ENCODE measurements at regions not wholly inside any gene's neighbourhood (a gene's known extent, or its start where the extent isn't known, plus 50 kb on each side); places are given as distances from the start of the nearest gene placed in this dataset.

GRCh38 chr1:43065616-43066399 lies 106.3 kb downstream of the EBNA1BP2 start:
- intact Hi-C loops (cut with micrococcal nuclease) (no loop called here), in situ Hi-C loops (cut with MboI; ENCODE audit: low sequenced_read_pairs) (loop anchor here (5.0 kb wide), 1 partner anchor 144 kb away; no protein-coding TSS in a partner anchor), dilution Hi-C loops (cut with HindIII; ENCODE audit: low sequenced_read_pairs, unreplicated experiment) (no loop called here)
- no peaks in the 10 kb centered on the region for H4K20me1 ChIP-seq (ENCODE audit: insufficient read depth, low read length)
- H2AK9ac ChIP-seq (replicated peaks; ENCODE audit: low read depth, low read length, poor library complexity), result no peak overlapping the region
- no peak overlapping the region for H2AFZ ChIP-seq (replicated peaks; ENCODE audit: low read length, poor library complexity)
- H3K18ac ChIP-seq (ENCODE audit: low read depth, low read length), result no peak overlapping the region
- H3K4me1 ChIP-seq (ENCODE audit: control insufficient read depth, insufficient read depth, low read length), result peaks cover 13% of the 10 kb centered on the region
- no peak overlapping the region for H3K14ac ChIP-seq (replicated peaks; ENCODE audit: low read depth, low read length)
- H3K79me1 ChIP-seq (ENCODE audit: low read depth in 1 of 2, low read length in 2 of 2), result no peaks in the 10 kb centered on the region
- no peak overlapping the region for H4K8ac ChIP-seq (ENCODE audit: low read depth in 2 of 2, low read length in 2 of 2)
- 96% methylated on average over 4 of the region's 13 CpGs; no CpG with 5 or more reads in 1 of the 2 experiments for WGBS, 2 experiments (ENCODE audit: extremely low coverage in 2 of 2, insufficient read length in 1 of 2)
- no peak overlapping the region; the same call in 2 of the 3 replicates for H2BK15ac ChIP-seq (ENCODE audit: low read depth, low read length)
- no peak overlapping the region for H3K4me3 ChIP-seq (ENCODE audit: insufficient read depth, low read depth, low read length)
- H3K9me1 ChIP-seq (ENCODE audit: insufficient read depth, low read length), result peaks cover 8% of the 10 kb centered on the region
- 0 out of 2 replicates have a peak, but pooled peaks cover 1% of the 10 kb centered on the region for H3K27me3 ChIP-seq (ENCODE audit: control insufficient read depth, insufficient read depth, low read length)
- no peak overlapping the region for H2BK120ac ChIP-seq (ENCODE audit: low read depth, low read length)
- no peaks in the 10 kb centered on the region for H3K9me3 ChIP-seq (ENCODE audit: control insufficient read depth, insufficient read depth, low read length)
- no peak overlapping the region for H2AK5ac ChIP-seq (ENCODE audit: low read depth, low read length)
- no TSS peak for BruUV-seq (replicated peaks)
- no peak overlapping the region for H3K9ac ChIP-seq (ENCODE audit: low read depth, low read length)
- no peaks in the 10 kb centered on the region for H3K36me3 ChIP-seq (ENCODE audit: control insufficient read depth, insufficient read depth, low read length)
- no peak overlapping the region for H3K4me2 ChIP-seq (ENCODE audit: low read depth, low read length)
- ChIA-PET CTCF (no interaction called here), POLR2A (ENCODE audit: unreplicated experiment) (no interaction called here)
- H3K23ac ChIP-seq (ENCODE audit: low read depth, low read length), result no peak overlapping the region; the same call in 1 of the 2 replicates
- ATAC-seq (ENCODE audit: low read depth) (no peak), DNase-seq (no peak)
- no peak overlapping the region for H4K91ac ChIP-seq (ENCODE audit: insufficient read depth, low read depth, low read length)
- no peak overlapping the region for H2BK5ac ChIP-seq (ENCODE audit: low read depth, low read length, poor library complexity, severe bottlenecking)
- no peak overlapping the region for H2BK20ac ChIP-seq (ENCODE audit: low read depth, low read length)
- H3K27ac ChIP-seq (ENCODE audit: insufficient read depth, low read length), result no peak overlapping the region
- H4K5ac ChIP-seq (ENCODE audit: low read depth, low read length), result no peak overlapping the region
- peak overlapping the region; percentile 4; the same call in 1 of the 2 replicates for H3K4ac ChIP-seq (ENCODE audit: low read depth, low read length)
- no peak overlapping the region for H3K56ac ChIP-seq (ENCODE audit: extremely low read depth, insufficient read depth, low read length)
- TF ChIP-seq ELK1 (IDR thresholded peaks at IDR 0.05; ENCODE audit: borderline replicate concordance, low read depth, low read length) (no peak), CEBPB (IDR thresholded peaks at IDR 0.05; ENCODE audit: low read depth, low read length) (no peak), MAFK (IDR thresholded peaks at IDR 0.05; ENCODE audit: low read depth, low read length) (no peak), USF2 (IDR thresholded peaks at IDR 0.05; ENCODE audit: low read depth, low read length) (no peak), SMC3 (IDR thresholded peaks at IDR 0.05; ENCODE audit: low read depth, low read length) (no peak), CTCF (conservative IDR thresholded peaks at IDR 0.05; ENCODE audit: low read depth, low read length) (no peak), MXI1 (IDR thresholded peaks at IDR 0.05; ENCODE audit: borderline replicate concordance, low read depth, low read length) (no peak), NFE2L2 (IDR thresholded peaks at IDR 0.05; ENCODE audit: low read depth, low read length) (no peak), RFX5 (IDR thresholded peaks at IDR 0.05; ENCODE audit: low read depth, low read length) (no peak), MAZ (IDR thresholded peaks at IDR 0.05; ENCODE audit: borderline replicate concordance, low read depth, low read length) (no peak), BHLHE40 (IDR thresholded peaks at IDR 0.05; ENCODE audit: low read depth, low read length) (no peak), RCOR1 (IDR thresholded peaks at IDR 0.05; ENCODE audit: insufficient replicate concordance, low read length) (no peak), RAD21 (IDR thresholded peaks at IDR 0.05; ENCODE audit: low read length) (no peak), FOS (IDR thresholded peaks at IDR 0.05; ENCODE audit: low read depth, low read length) (no peak), CHD1 (IDR thresholded peaks at IDR 0.05; ENCODE audit: low read depth, low read length) (no peak)
